Hematopoietic multipotent progenitor cell (in vitro differentiated cells): ENCODE measurements at regions not wholly inside any gene's neighbourhood (a gene's known extent, or its start where the extent isn't known, plus 50 kb on each side); places are given as distances from the start of the nearest gene placed in this dataset.
"Not testable (repeated sequence)": the region's sequence is repeated elsewhere in the genome, so short reads cannot be mapped to it uniquely, and the experiment has no call there.

Source experiments
- DNase-seq, 3 donors: peaks; one replicate each; pipeline ENCODE4 v3.0.0-alpha.2; 2011 to 2015; ENCODE audit warnings: low read depth in 2 of 3, low spot score in 2 of 3

- no peak for DNase-seq
These were observed 974.4 kb upstream of the GYPC start for GRCh38 chr2:125681576-125681975.

GRCh38 chr2:125681976-125682805, 973.8 kb upstream of the GYPC start:
- DNase-seq = no peak

GRCh38 chr2:125684256-125684655, 971.7 kb upstream of the GYPC start:
- DNase-seq = no peak

GRCh38 chr2:125684932-125685331, 971.0 kb upstream of the GYPC start:
- no peak for DNase-seq

GRCh38 chr2:125696560-125696959, 959.4 kb upstream of the GYPC start:
- DNase-seq = no peak

- DNase-seq = no peak
These were observed 957.7 kb upstream of the GYPC start for GRCh38 chr2:125698280-125698679.

GRCh38 chr2:125701070-125701469, 954.9 kb upstream of the GYPC start:
- no peak for DNase-seq

GRCh38 chr2:125707611-125708010, 948.3 kb upstream of the GYPC start:
- no peak for DNase-seq

- no peak for DNase-seq
These were observed 945.4 kb upstream of the GYPC start for GRCh38 chr2:125710561-125710960.

GRCh38 chr2:125711075-125711474, 944.9 kb upstream of the GYPC start:
- no peak for DNase-seq

- no peak for DNase-seq
These were observed 942.4 kb upstream of the GYPC start for GRCh38 chr2:125713533-125713932.

- no peak for DNase-seq
These were observed 934.8 kb upstream of the GYPC start for GRCh38 chr2:125721072-125721721.

GRCh38 chr2:125730921-125731320, 925.0 kb upstream of the GYPC start:
- DNase-seq = no peak

- no peak for DNase-seq
These were observed 919.7 kb upstream of the GYPC start for GRCh38 chr2:125736306-125736705.

GRCh38 chr2:125745514-125745913, 910.4 kb upstream of the GYPC start:
- DNase-seq = peak in 2 of 3 donors; percentile 3 to 31

- no peak for DNase-seq
These were observed 909.4 kb upstream of the GYPC start for GRCh38 chr2:125746321-125747164.

- DNase-seq = no peak
These were observed 908.9 kb upstream of the GYPC start for GRCh38 chr2:125747165-125747425.

- no peak for DNase-seq
These were observed 899.5 kb upstream of the GYPC start for GRCh38 chr2:125756431-125756830.

GRCh38 chr2:125796784-125797183, 859.2 kb upstream of the GYPC start:
- no peak for DNase-seq

- DNase-seq = no peak
These were observed 858.8 kb upstream of the GYPC start for GRCh38 chr2:125797192-125797591.

- no peak for DNase-seq
These were observed 833.2 kb upstream of the GYPC start for GRCh38 chr2:125822746-125823145.

- not testable (repeated sequence) for DNase-seq
These were observed 830.2 kb upstream of the GYPC start for GRCh38 chr2:125825781-125826180.
